ENCODE measurements at regions not wholly inside any gene's neighbourhood (a gene's known extent, or its start where the extent isn't known, plus 50 kb on each side); places are given as distances from the start of the nearest gene placed in this dataset.

DNA sequence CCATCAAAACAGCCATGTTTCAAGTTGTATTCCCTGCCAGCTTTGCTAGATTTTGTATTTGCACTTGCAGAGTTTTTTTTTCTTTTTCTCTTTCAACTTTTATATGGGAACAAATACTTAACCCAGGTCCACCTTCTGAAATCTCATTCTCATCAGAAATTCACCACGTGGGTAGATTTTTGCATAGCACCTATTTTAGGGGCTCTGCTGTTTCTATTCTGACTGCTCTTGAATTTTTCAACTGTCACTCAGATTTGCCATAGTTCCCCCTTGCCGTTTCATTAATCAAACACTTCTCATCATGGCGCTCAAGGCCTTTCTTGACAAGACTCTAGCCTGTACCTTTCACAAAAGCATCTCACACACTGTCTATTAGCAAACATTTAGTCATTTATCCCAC is 767.2 kb downstream of the VRK1 start:
- H3K27me3 Mint-ChIP-seq (ENCODE audit: low read depth in 2 of 2): peaks cover under 1 to 16% of the 10 kb centered on the region in 2 donors
- ATAC-seq: no peak
- Histone ChIP-seq H3K27ac (ENCODE audit: low read length) (no peak overlapping the region), H3K36me3 (ENCODE audit: control insufficient read depth, insufficient read depth, low read length) (no peaks in the 10 kb centered on the region), H3K9me3 (ENCODE audit: control insufficient read depth, insufficient read depth, low read length) (peaks cover 8% of the 10 kb centered on the region), H3K4me1 (ENCODE audit: control insufficient read depth, insufficient read depth, low read length) (no peaks in the 10 kb centered on the region), H3K4me3 (ENCODE audit: low read length) (no peak overlapping the region), H3K27me3 (ENCODE audit: control insufficient read depth, insufficient read depth, low read length) (no peaks in the 10 kb centered on the region)
- DNase-seq: no peak
- H3K4me3 Mint-ChIP-seq: no peak overlapping the region
- H3K27ac Mint-ChIP-seq: no peak overlapping the region
- TF ChIP-seq CTCF (IDR thresholded peaks at IDR 0.05): no peak
- H3K4me1 Mint-ChIP-seq: peaks cover 6 to 10% of the 10 kb centered on the region in 2 donors
- H3K36me3 Mint-ChIP-seq: peaks cover under 1% of the 10 kb centered on the region
- intact Hi-C loops (cut with micrococcal nuclease): no loop called here
- WGBS (ENCODE audit: insufficient coverage): 86% methylated on average over 3 of the region's 3 CpGs
- peaks cover 3 to 6% of the 10 kb centered on the region in 2 donors for H3K9me3 Mint-ChIP-seq

- Mint-ChIP-seq H3K27ac (no peak overlapping the region), H3K4me1 (peaks cover 6 to 21% of the 10 kb centered on the region in 2 donors), H3K27me3 (ENCODE audit: low read depth in 2 of 2) (peaks cover 0 to 10% of the 10 kb centered on the region in 2 donors), H3K36me3 (no peaks in the 10 kb centered on the region), H3K9me3 (peaks cover 2 to 6% of the 10 kb centered on the region in 2 donors), H3K4me3 (no peak overlapping the region)
- Histone ChIP-seq H3K4me3 (ENCODE audit: low read length) (no peak overlapping the region), H3K27me3 (ENCODE audit: control insufficient read depth, insufficient read depth, low read length) (no peaks in the 10 kb centered on the region), H3K36me3 (ENCODE audit: control insufficient read depth, insufficient read depth, low read length) (no peaks in the 10 kb centered on the region), H3K27ac (ENCODE audit: low read length) (no peak overlapping the region), H3K9me3 (ENCODE audit: control insufficient read depth, insufficient read depth, low read length) (no peaks in the 10 kb centered on the region), H3K4me1 (ENCODE audit: control insufficient read depth, insufficient read depth, low read length) (no peaks in the 10 kb centered on the region)
- ATAC-seq: no peak
- DNase-seq: no peak
- 96% methylated on average over 5 of the region's 5 CpGs for WGBS (ENCODE audit: insufficient coverage)
- intact Hi-C loops (cut with micrococcal nuclease): no loop called here
- no peak for TF ChIP-seq CTCF (IDR thresholded peaks at IDR 0.05)
Measured at GRCh38 chr14:97571201-97571600, 774.0 kb downstream of the VRK1 start.

- Mint-ChIP-seq H3K9me3 (peaks cover 2 to 6% of the 10 kb centered on the region in 2 donors), H3K36me3 (no peaks in the 10 kb centered on the region), H3K4me3 (no peak overlapping the region), H3K4me1 (peaks cover 6 to 21% of the 10 kb centered on the region in 2 donors), H3K27me3 (ENCODE audit: low read depth in 2 of 2) (peaks cover 0 to 10% of the 10 kb centered on the region in 2 donors), H3K27ac (peak overlapping the region in 1 of 2 donors; percentile 3)
- no peak overlapping the region for H3K27ac ChIP-seq (ENCODE audit: low read length)
- H3K36me3 ChIP-seq (ENCODE audit: control insufficient read depth, insufficient read depth, low read length): no peaks in the 10 kb centered on the region
- H3K4me1 ChIP-seq (ENCODE audit: control insufficient read depth, insufficient read depth, low read length): no peaks in the 10 kb centered on the region
- TF ChIP-seq CTCF (IDR thresholded peaks at IDR 0.05): no peak
- intact Hi-C loops (cut with micrococcal nuclease): no loop called here
- no peaks in the 10 kb centered on the region for H3K27me3 ChIP-seq (ENCODE audit: control insufficient read depth, insufficient read depth, low read length)
- DNase-seq (no peak), ATAC-seq (peak in 1 of 3 donors; percentile 67)
- no peak overlapping the region for H3K4me3 ChIP-seq (ENCODE audit: low read length)
- no peaks in the 10 kb centered on the region for H3K9me3 ChIP-seq (ENCODE audit: control insufficient read depth, insufficient read depth, low read length)
- 63% methylated on average over 4 of the region's 5 CpGs for WGBS (ENCODE audit: insufficient coverage)
Measured at GRCh38 chr14:97571866-97572555, 774.8 kb downstream of the VRK1 start.
